GM12874 (cell line): ENCODE measurements at regions not wholly inside any gene's neighbourhood (a gene's known extent, or its start where the extent isn't known, plus 50 kb on each side); places are given as distances from the start of the nearest gene placed in this dataset.

Experiments
- CTCF ChIP-seq: IDR thresholded peaks from 2 replicates; pipeline ENCODE4 v1.5.1; 2011; ENCODE audit warnings: low read depth, mild to moderate bottlenecking, control low read depth, low read length, moderate library complexity; ENCODE audit not compliant: insufficient read depth

DNA sequence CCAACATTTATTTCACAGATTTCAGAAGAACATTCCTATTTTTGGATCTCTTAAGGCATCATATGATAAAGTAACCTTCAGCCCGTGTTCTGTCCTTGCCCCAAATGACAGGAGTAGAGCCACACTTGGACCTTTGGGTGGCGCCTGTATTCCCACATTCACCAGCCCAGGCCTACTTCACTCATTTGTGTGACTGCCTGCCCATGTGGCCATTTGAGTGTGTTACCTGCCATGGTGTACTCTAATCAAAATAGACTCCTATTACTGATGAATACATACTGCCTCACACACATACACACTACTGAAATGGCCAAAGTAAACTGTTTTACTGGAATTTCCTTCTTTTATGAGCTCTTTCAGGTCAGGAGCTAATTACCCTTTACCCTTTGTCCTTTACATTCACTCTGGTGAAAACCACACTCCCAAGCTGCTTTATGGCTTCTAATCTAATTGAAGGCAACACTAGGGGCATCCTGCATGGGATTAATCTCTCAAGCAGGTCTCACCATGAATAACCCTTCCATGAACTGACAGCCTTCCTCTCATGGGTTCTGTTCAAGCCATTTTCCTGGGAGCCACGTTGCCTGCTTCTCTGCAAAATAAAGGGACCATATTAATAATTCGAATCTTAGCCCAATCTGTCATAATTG, 271.0 kb upstream of the GALNT5 start:
- no peak for TF ChIP-seq CTCF

GRCh38 chr2:156999661-157000060, 257.8 kb upstream of the GALNT5 start:
- TF ChIP-seq CTCF: no peak

- no peak for TF ChIP-seq CTCF
These were observed 252.7 kb upstream of the GALNT5 start for GRCh38 chr2:157004789-157005188.

GRCh38 chr2:157015015-157015575, 242.4 kb upstream of the GALNT5 start:
- TF ChIP-seq CTCF: no peak

DNA sequence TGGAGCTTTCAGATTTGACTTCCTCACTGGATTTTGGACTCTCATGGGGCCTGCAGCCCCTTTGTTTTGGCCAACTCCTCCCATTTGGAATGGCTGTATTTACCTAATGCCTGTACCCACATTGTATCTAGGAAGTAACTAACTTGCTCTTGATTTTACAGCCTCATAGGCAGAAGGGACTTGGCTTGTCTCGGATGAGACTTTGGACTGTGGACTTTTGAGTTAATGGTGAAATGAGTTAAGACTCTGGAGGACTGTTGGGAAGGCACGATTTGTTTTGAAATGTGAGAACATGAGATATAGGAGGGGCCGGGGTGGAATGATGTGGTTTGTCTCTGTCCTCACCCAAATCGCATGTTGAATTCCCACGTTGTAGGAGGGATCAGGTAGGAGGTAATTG, 233.4 kb upstream of the GALNT5 start:
- TF ChIP-seq CTCF: no peak

DNA sequence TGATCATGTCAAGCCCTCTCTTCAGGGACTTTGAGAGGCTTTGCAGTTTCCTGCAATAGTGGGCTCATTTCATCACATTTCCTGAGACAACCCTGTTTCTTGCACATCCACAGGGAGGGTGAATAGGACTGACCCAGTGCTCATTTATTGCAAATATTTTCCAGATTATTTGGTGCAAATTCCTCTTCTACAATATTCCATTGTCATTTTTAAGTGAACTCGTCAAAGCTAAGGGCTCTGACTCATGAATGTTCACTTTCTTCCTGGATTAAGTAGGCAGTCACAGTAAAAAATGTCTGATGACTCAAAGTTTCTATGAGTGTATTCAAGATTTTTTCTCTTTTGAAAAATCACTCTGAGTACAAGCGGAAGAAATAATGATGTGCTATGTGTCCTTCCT, 225.5 kb upstream of the GALNT5 start:
- no peak for TF ChIP-seq CTCF

DNA sequence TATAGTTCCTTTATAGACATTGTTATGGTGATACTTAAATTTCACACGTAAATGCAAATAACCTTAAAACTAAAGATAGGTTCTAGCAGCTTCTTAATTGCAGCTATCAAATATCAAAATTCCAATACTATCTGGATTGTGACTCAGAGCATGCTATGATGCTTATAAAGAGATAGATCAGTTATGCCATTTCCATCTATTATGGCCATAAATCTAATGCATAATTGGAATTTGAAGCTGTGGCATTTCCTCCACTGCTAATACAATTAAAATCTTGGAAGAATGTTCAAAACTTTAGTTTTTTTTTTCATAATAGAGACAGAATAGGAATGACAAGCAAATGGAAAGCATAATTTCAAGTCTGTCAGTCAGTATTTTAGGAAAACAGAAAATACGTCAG, 220.8 kb upstream of the GALNT5 start:
- TF ChIP-seq CTCF: no peak
